H1 (cell line): ENCODE measurements at regions not wholly inside any gene's neighbourhood (a gene's known extent, or its start where the extent isn't known, plus 50 kb on each side); places are given as distances from the start of the nearest gene placed in this dataset.

Source experiments
- CTCF ChIA-PET: fragments of 300-600 bp; sonication (Branson Sonifier 250); formaldehyde crosslinking; loops from one replicate; lab custom pipeline; 2021; ENCODE audit not compliant: partially characterized antibody; lab: Charles Lee
- POLR2A ChIA-PET: fragments of 300-600 bp; sonication (Branson Sonifier 250); formaldehyde crosslinking; loops from one replicate; lab custom pipeline; 2021; ENCODE audit warnings: inconsistent platforms; ENCODE audit not compliant: partially characterized antibody; lab: Charles Lee
- DNase-seq, 2 experiments: peaks; one replicate each; pipeline versions ENCODE4 v3.0.0 to v3.0.0-alpha.2; 2010 to 2022; ENCODE audit warnings: low spot score in 2 of 2, low read depth in 1 of 2, mixed read lengths in 1 of 2
- FAIRE-seq: peaks from 2 replicates; lab custom pipeline; 2011; peaks lifted over from hg19 to GRCh38; lab: Jason Lieb, UNC
- H2AFZ ChIP-seq: 2 replicates; pipeline ENCODE4 v1.8.1; 2012; ENCODE audit warnings: low read length, inconsistent platforms
- H2AK5ac ChIP-seq: 2 replicates; pipeline ENCODE4 v1.6.1; 2013; ENCODE audit warnings: low read depth, low read length
- H2BK120ac ChIP-seq: replicated peaks from 2 replicates; pipeline ENCODE3; 2013; ENCODE audit warnings: low read depth, low read length, inconsistent platforms
- H2BK12ac ChIP-seq: 2 replicates; pipeline ENCODE4 v1.6.1; 2013; ENCODE audit warnings: low read depth, low read length
- H2BK15ac ChIP-seq: 2 replicates; pipeline ENCODE4 v1.6.1; 2013; ENCODE audit warnings: low read length
- H2BK20ac ChIP-seq: 2 replicates; pipeline ENCODE4 v1.6.1; 2013; ENCODE audit warnings: low read length
- H2BK5ac ChIP-seq: 2 replicates; pipeline ENCODE4 v1.6.1; 2013; ENCODE audit warnings: low read depth, low read length
- H3K14ac ChIP-seq: 2 replicates; pipeline ENCODE4 v1.6.1; 2013; ENCODE audit warnings: inconsistent platforms; ENCODE audit not compliant: insufficient read length
- H3K18ac ChIP-seq: 2 replicates; pipeline ENCODE4 v1.6.1; 2013; ENCODE audit warnings: low read length; ENCODE audit errors: extremely low read depth
- H3K23ac ChIP-seq: 2 replicates; pipeline ENCODE4 v1.6.1; 2013; ENCODE audit warnings: inconsistent platforms; ENCODE audit not compliant: insufficient read length
- H3K23me2 ChIP-seq: 2 replicates; pipeline ENCODE4 v1.6.1; 2013; ENCODE audit warnings: low read depth, low read length
- H3K27ac ChIP-seq: 2 replicates; pipeline ENCODE4 v1.6.1; 2011; ENCODE audit warnings: low read depth, low read length, inconsistent platforms
- H3K27me3 ChIP-seq, 4 experiments: replicated peaks in 1 of 4; 1 replicate in 1 of 4; 2 replicates in 3 of 4; pipeline versions ENCODE4 v1.6.1 to v1.8.1; 2011 to 2013; ENCODE audit warnings: low read length in 3 of 4, mild to moderate bottlenecking in 3 of 4, inconsistent platforms in 2 of 4, mixed read lengths in 2 of 4, moderate library complexity in 1 of 4; ENCODE audit not compliant: control insufficient read depth in 3 of 4, insufficient read depth in 3 of 4; ENCODE audit errors: extremely low read depth in 1 of 4
- H3K36me3 ChIP-seq, 4 experiments: 2 replicates each; pipeline versions ENCODE4 v1.6.1 to v1.8.1; 2011 to 2013; ENCODE audit warnings: mild to moderate bottlenecking in 4 of 4, low read length in 3 of 4, moderate library complexity in 2 of 4, control low read depth in 1 of 4, inconsistent platforms in 1 of 4; ENCODE audit not compliant: insufficient read depth in 4 of 4, control insufficient read depth in 2 of 4
- H3K4ac ChIP-seq: replicated peaks from 2 replicates; pipeline ENCODE3; 2013; ENCODE audit warnings: low read length, low read depth, mixed read lengths, inconsistent platforms; ENCODE audit not compliant: insufficient read length
- H3K4me1 ChIP-seq, 4 experiments: replicated peaks in 1 of 4; 1 replicate in 1 of 4; 2 replicates in 3 of 4; pipeline versions ENCODE4 v1.6.1 to v1.8.1; 2011 to 2013; ENCODE audit warnings: low read length in 3 of 4, inconsistent platforms in 2 of 4, mixed read lengths in 1 of 4; ENCODE audit not compliant: insufficient read depth in 4 of 4, control insufficient read depth in 3 of 4
- H3K4me2 ChIP-seq, 2 experiments: 2 replicates each; pipeline versions ENCODE4 v1.6.1 to v1.8.1; 2011 to 2013; ENCODE audit warnings: low read depth in 2 of 2, low read length in 2 of 2, control low read depth in 1 of 2, inconsistent platforms in 1 of 2, mild to moderate bottlenecking in 1 of 2; ENCODE audit not compliant: insufficient read depth in 1 of 2
- H3K4me3 ChIP-seq, 4 experiments: fragments of 200-600, 300-600 bp in 1 of 4; sonication (generic), shearing (Covaris generic), sonication (Bioruptor Twin) in 1 of 4; 2 replicates each; pipeline versions ENCODE4 v1.5.1 to v1.8.1; 2011 to 2016; ENCODE audit warnings: low read length in 4 of 4, low read depth in 3 of 4, control low read depth in 2 of 4, inconsistent platforms in 2 of 4, mild to moderate bottlenecking in 2 of 4, mixed read lengths in 1 of 4, moderate library complexity in 1 of 4; ENCODE audit not compliant: insufficient read depth in 2 of 4; ENCODE audit errors: extremely low read depth in 1 of 4
- H3K56ac ChIP-seq: replicated peaks from 2 replicates; pipeline ENCODE3; 2013; ENCODE audit warnings: low read depth, mild to moderate bottlenecking, mixed read lengths, low read length, inconsistent platforms; ENCODE audit not compliant: insufficient read length
- H3K79me1 ChIP-seq: 2 replicates; pipeline ENCODE4 v1.6.1; 2013; ENCODE audit warnings: low read depth, low read length, control low read depth
- H3K79me2 ChIP-seq, 2 experiments: 2 replicates each; pipeline versions ENCODE4 v1.6.1 to v1.8.1; 2012 to 2013; ENCODE audit warnings: low read length in 2 of 2, mild to moderate bottlenecking in 2 of 2, inconsistent platforms in 1 of 2; ENCODE audit not compliant: insufficient read depth in 2 of 2, control insufficient read depth in 1 of 2
- H3K9ac ChIP-seq, 4 experiments: replicated peaks in 1 of 4; 1 replicate in 1 of 4; 2 replicates in 3 of 4; pipeline versions ENCODE4 v1.6.1 to v1.8.1; 2011 to 2013; ENCODE audit warnings: low read depth in 3 of 4, low read length in 3 of 4, control low read depth in 2 of 4, mild to moderate bottlenecking in 2 of 4, moderate library complexity in 2 of 4, inconsistent platforms in 1 of 4; ENCODE audit errors: extremely low read depth in 1 of 4
- H3K9me3 ChIP-seq, 2 experiments: 2 replicates each; pipeline versions ENCODE4 v1.6.1 to v1.8.1; 2012 to 2013; ENCODE audit warnings: mild to moderate bottlenecking in 2 of 2, moderate library complexity in 2 of 2, control low read depth in 1 of 2, inconsistent platforms in 1 of 2, low read depth in 1 of 2, low read length in 1 of 2, mixed read lengths in 1 of 2; ENCODE audit not compliant: insufficient read depth in 2 of 2
- H4K20me1 ChIP-seq, 2 experiments: replicated peaks in 1 of 2; 2 replicates each; pipeline versions ENCODE3 to v1.8.1; 2011 to 2013; ENCODE audit warnings: inconsistent platforms in 2 of 2, low read length in 2 of 2, mild to moderate bottlenecking in 1 of 2; ENCODE audit not compliant: insufficient read depth in 2 of 2, control insufficient read depth in 1 of 2
- H4K5ac ChIP-seq: 2 replicates; pipeline ENCODE4 v1.6.1; 2013; ENCODE audit warnings: low read length, low read depth, mixed read lengths, inconsistent platforms; ENCODE audit not compliant: insufficient read length
- H4K8ac ChIP-seq: 2 replicates; pipeline ENCODE4 v1.8.0; 2013; ENCODE audit warnings: mild to moderate bottlenecking, moderate library complexity, low read length, inconsistent platforms; ENCODE audit not compliant: insufficient read depth; ENCODE audit errors: extremely low read depth
- H4K91ac ChIP-seq: replicated peaks from 2 replicates; pipeline ENCODE3; 2013; ENCODE audit warnings: low read length, mixed read lengths, inconsistent platforms; ENCODE audit not compliant: insufficient read length
- BCL11A ChIP-seq, 2 experiments: IDR thresholded peaks; one replicate each; pipeline ENCODE4 v1.6.1; 2011; ENCODE audit warnings: low read depth in 2 of 2, low read length in 2 of 2, mild to moderate bottlenecking in 2 of 2
- FOSL1 ChIP-seq: IDR thresholded peaks from 2 replicates; pipeline ENCODE4 v1.6.1; 2011; ENCODE audit warnings: mild to moderate bottlenecking, low read depth, low read length, moderate library complexity; ENCODE audit not compliant: insufficient read depth
- GABPA ChIP-seq: IDR thresholded peaks from 2 replicates; pipeline ENCODE4 v1.6.1; 2011; ENCODE audit warnings: mild to moderate bottlenecking, low read length, moderate library complexity, borderline replicate concordance; ENCODE audit not compliant: insufficient read depth
- HDAC2 ChIP-seq, 2 experiments: fragments of 300-600 bp in 1 of 2; sonication (generic) in 1 of 2; IDR thresholded peaks; 2 replicates each; pipeline ENCODE4 v1.6.1; 2011 to 2012; ENCODE audit warnings: low read depth in 2 of 2, low read length in 2 of 2, mild to moderate bottlenecking in 2 of 2, moderate library complexity in 2 of 2, borderline replicate concordance in 1 of 2, inconsistent platforms in 1 of 2
- HDAC6 ChIP-seq: IDR thresholded peaks from one replicate; pipeline ENCODE4 v1.7.1; 2012; ENCODE audit warnings: low read depth, mild to moderate bottlenecking, inconsistent platforms, low read length, moderate library complexity
- KDM5A ChIP-seq: fragments of 200-600 bp; IDR thresholded peaks from 2 replicates; pipeline ENCODE4 v1.7.1; 2012; ENCODE audit warnings: mild to moderate bottlenecking, low read length, inconsistent platforms, mixed read lengths
- PHF8 ChIP-seq: fragments of 200-600 bp; sonication (generic); conservative IDR thresholded peaks from 2 replicates; pipeline ENCODE4 v1.7.1; 2012; ENCODE audit warnings: low read depth, mild to moderate bottlenecking, inconsistent platforms, low read length, moderate library complexity
- POU5F1 ChIP-seq: IDR thresholded peaks from 2 replicates; pipeline ENCODE4 v1.6.1; 2011; ENCODE audit warnings: low read depth, mild to moderate bottlenecking, low read length, moderate library complexity
- RBBP5 ChIP-seq: IDR thresholded peaks from 2 replicates; pipeline ENCODE4 v1.7.1; 2012; ENCODE audit warnings: low read depth, mild to moderate bottlenecking, inconsistent platforms, low read length, moderate library complexity, borderline replicate concordance
- SIRT6 ChIP-seq: IDR thresholded peaks from one replicate; pipeline ENCODE4 v1.7.1; 2012; ENCODE audit warnings: low read length, inconsistent platforms
- SUZ12 ChIP-seq: fragments of 200-600 bp; sonication (generic); IDR thresholded peaks from 2 replicates; pipeline ENCODE4 v1.6.1; 2012; ENCODE audit warnings: mild to moderate bottlenecking, inconsistent platforms, low read length, moderate library complexity, mixed read lengths
- TAF7 ChIP-seq: optimal IDR thresholded peaks from 2 replicates; pipeline ENCODE3; 2011; ENCODE audit warnings: low read depth, mild to moderate bottlenecking, inconsistent platforms, low read length, moderate library complexity, borderline replicate concordance
- TCF12 ChIP-seq: IDR thresholded peaks from 2 replicates; pipeline ENCODE4 v1.6.1; 2011; ENCODE audit warnings: low read depth, mild to moderate bottlenecking, low read length
- USF2 ChIP-seq: IDR thresholded peaks from 2 replicates; pipeline ENCODE4 v1.6.1; 2011; ENCODE audit warnings: low read length, improper control_type of control experiment
- WGBS, 2 experiments: shearing (Covaris generic) in 1 of 2; methylation state at CpG; one replicate each; pipeline versions ENCODE4 v1.1.6 to v1.1.7; 2013 to 2015; ENCODE audit warnings: low lambda C conversion rate in 2 of 2, mixed read lengths in 2 of 2, inconsistent platforms in 1 of 2, low coverage in 1 of 2, missing lambda C conversion rate in 1 of 2; ENCODE audit not compliant: insufficient replicate concordance in 2 of 2, insufficient coverage in 1 of 2, insufficient read length in 1 of 2; ENCODE audit errors: extremely low coverage in 1 of 2, missing lambda C conversion rate in 1 of 2; 5-methylcytosine and 5-hydroxymethylcytosine counted together

- H2BK15ac ChIP-seq, result no peak overlapping the region
- no peak overlapping the region for H3K27ac ChIP-seq
- no peak overlapping the region for H2BK12ac ChIP-seq
- FAIRE-seq (no peak), DNase-seq (no peak)
- H3K4me1 ChIP-seq, result peaks cover 0 to 7% (median 3%) of the 10 kb centered on the region in 4 experiments; a peak in 3 of 7 replicates
- no peak overlapping the region for H2BK5ac ChIP-seq
- no peak overlapping the region for H4K8ac ChIP-seq
- H3K27me3 ChIP-seq, result no peaks in the 10 kb centered on the region
- H3K23me2 ChIP-seq, result no peaks in the 10 kb centered on the region
- no peak overlapping the region for H3K4ac ChIP-seq
- no peak overlapping the region for H3K18ac ChIP-seq
- no peak overlapping the region for H3K56ac ChIP-seq
- H3K79me1 ChIP-seq, result no peaks in the 10 kb centered on the region
- no peak overlapping the region for H4K5ac ChIP-seq
- no peak overlapping the region for H3K4me2 ChIP-seq
- H4K20me1 ChIP-seq, result no peaks in the 10 kb centered on the region
- no peak overlapping the region for H3K9ac ChIP-seq
- CTCF ChIA-PET, result interaction anchor here (0.7 to 1.5 kb wide), 4 partner anchors 59 to 81 kb away, joined by 3 to 5 read pairs (median 4); no protein-coding TSS in a partner anchor
- no peak overlapping the region for H4K91ac ChIP-seq
- H3K23ac ChIP-seq, result no peak overlapping the region
- H3K9me3 ChIP-seq, result no peaks in the 10 kb centered on the region
- no peak overlapping the region for H2AFZ ChIP-seq
- no peak overlapping the region for H2AK5ac ChIP-seq
- no peaks in the 10 kb centered on the region for H3K36me3 ChIP-seq
- POLR2A ChIA-PET, result no interaction called here
- H3K79me2 ChIP-seq, result no peaks in the 10 kb centered on the region
- H2BK20ac ChIP-seq, result no peak overlapping the region
- no peak overlapping the region for H3K4me3 ChIP-seq
- H3K14ac ChIP-seq, result no peak overlapping the region
- no peak overlapping the region for H2BK120ac ChIP-seq
- 91% methylated on average over 4 of the region's 4 CpGs; no CpG with 5 or more reads in 1 of the 2 experiments for WGBS, 2 experiments
- TF ChIP-seq TCF12 (no peak), PHF8 (no peak), HDAC6 (no peak), RBBP5 (no peak), FOSL1 (no peak), BCL11A (IDR thresholded peaks at IDR 0.05; ENCODE audit: low read depth in 2 of 2, low read length in 2 of 2) (no peak), SIRT6 (no peak), POU5F1 (no peak), GABPA (no peak), SUZ12 (no peak), HDAC2 (IDR thresholded peaks at IDR 0.05; ENCODE audit: borderline replicate concordance in 1 of 2, low read depth in 2 of 2, low read length in 2 of 2) (no peak), TAF7 (no peak), KDM5A (no peak), USF2 (no peak)
These were observed 157.4 kb downstream of the MZT1 start for GRCh38 chr13:72570019-72570418.
